Endothelial cell of umbilical vein (primary cell): ENCODE measurements at regions not wholly inside any gene's neighbourhood (a gene's known extent, or its start where the extent isn't known, plus 50 kb on each side); places are given as distances from the start of the nearest gene placed in this dataset.

Source experiments
- BruUV-seq: library from RNA; stranded (reverse); fragments of 400-500 nt; replicated peaks from 2 replicates; lab custom pipeline; 2021; lab: Mats Ljungman, UMichigan
- CTCF ChIA-PET: fragments of 300-600, 350-600 bp; sonication (Branson Sonifier 250); formaldehyde crosslinking; loops from one replicate; lab custom pipeline; 2021; ENCODE audit warnings: antibody characterized with exemption, inconsistent platforms; lab: Charles Lee
- POLR2A ChIA-PET: fragments of 300-600, 350-600 bp; sonication (Branson Sonifier 250); formaldehyde crosslinking; loops from one replicate; lab custom pipeline; 2021; ENCODE audit warnings: antibody characterized with exemption, inconsistent platforms; lab: Charles Lee
- DNase-seq: peaks from one replicate; pipeline ENCODE4 v3.0.0-alpha.2; 2011; ENCODE audit warnings: low read depth, low spot score
- FAIRE-seq: peaks from 2 replicates; lab custom pipeline; 2011; peaks lifted over from hg19 to GRCh38; lab: Jason Lieb, UNC
- H2AFZ ChIP-seq: 2 replicates; pipeline ENCODE4 v1.6.0; 2012; ENCODE audit warnings: low read depth, low read length, control low read depth, inconsistent platforms
- H3K27ac ChIP-seq: 2 replicates; pipeline ENCODE4 v1.5.1; 2011; ENCODE audit warnings: low read depth, mild to moderate bottlenecking, control low read depth, low read length, moderate library complexity; ENCODE audit not compliant: insufficient read depth
- H3K27me3 ChIP-seq, 2 experiments: 2 replicates each; pipeline versions ENCODE4 v1.6.0 to v1.6.1; 2011; ENCODE audit warnings: low read length in 2 of 2, mixed read lengths in 1 of 2; ENCODE audit not compliant: control insufficient read depth in 2 of 2, insufficient read depth in 2 of 2
- H3K36me3 ChIP-seq, 2 experiments: 2 replicates in 1 of 2; 3 replicates in 1 of 2; pipeline ENCODE4 v1.5.1; 2011; ENCODE audit warnings: low read length in 2 of 2, mild to moderate bottlenecking in 1 of 2, moderate library complexity in 1 of 2; ENCODE audit not compliant: control insufficient read depth in 2 of 2, insufficient read depth in 2 of 2; ENCODE audit errors: extremely low read depth in 1 of 2
- H3K4me1 ChIP-seq: 3 replicates; pipeline ENCODE4 v1.5.1; 2011; ENCODE audit warnings: mild to moderate bottlenecking, low read length; ENCODE audit not compliant: control insufficient read depth, insufficient read depth; ENCODE audit errors: extremely low read depth
- H3K4me2 ChIP-seq: 2 replicates; pipeline ENCODE4 v1.6.1; 2011; ENCODE audit warnings: low read length, control low read depth, mixed read lengths; ENCODE audit not compliant: insufficient read depth
- H3K4me3 ChIP-seq, 3 experiments: fragments of 200-600 bp in 1 of 3; sonication (generic), shearing (Covaris generic) in 1 of 3; replicated peaks in 1 of 3; 2 replicates each; pipeline ENCODE4 v1.5.1; 2011 to 2016; ENCODE audit warnings: control low read depth in 3 of 3, low read length in 3 of 3, mild to moderate bottlenecking in 2 of 3, inconsistent platforms in 1 of 3, low read depth in 1 of 3, moderate library complexity in 1 of 3; ENCODE audit not compliant: insufficient read depth in 1 of 3
- H3K79me2 ChIP-seq: 2 replicates; pipeline ENCODE4 v1.6.0; 2012; ENCODE audit warnings: low read length, inconsistent platforms; ENCODE audit not compliant: control insufficient read depth, insufficient read depth
- H3K9ac ChIP-seq: replicated peaks from 2 replicates; pipeline ENCODE3; 2011; ENCODE audit warnings: low read length, control low read depth; ENCODE audit not compliant: insufficient read depth; ENCODE audit errors: extremely low read depth
- H3K9me1 ChIP-seq: replicated peaks from 3 replicates; pipeline ENCODE4 v1.6.0; 2011; ENCODE audit warnings: mild to moderate bottlenecking, low read length; ENCODE audit not compliant: control insufficient read depth, insufficient read depth; ENCODE audit errors: extremely low read depth
- H3K9me3 ChIP-seq: replicated peaks from 2 replicates; pipeline ENCODE4 v1.5.1; 2012; ENCODE audit warnings: low read length, inconsistent platforms; ENCODE audit not compliant: control insufficient read depth, insufficient read depth
- H4K20me1 ChIP-seq: replicated peaks from 2 replicates; pipeline ENCODE3; 2011; ENCODE audit warnings: mild to moderate bottlenecking, low read length; ENCODE audit not compliant: control insufficient read depth, insufficient read depth; ENCODE audit errors: extremely low read depth
- EZH2 ChIP-seq: IDR thresholded peaks from 2 replicates; pipeline ENCODE4 v1.6.1; 2012; ENCODE audit warnings: borderline replicate concordance, low read depth, mild to moderate bottlenecking, moderate library complexity, low read length, inconsistent platforms; ENCODE audit not compliant: severe bottlenecking
- FOS ChIP-seq: IDR thresholded peaks from 2 replicates; pipeline ENCODE4 v1.6.1; 2011; ENCODE audit warnings: mild to moderate bottlenecking, low read length, moderate library complexity, borderline replicate concordance; ENCODE audit not compliant: insufficient read depth
- GATA2 ChIP-seq: IDR thresholded peaks from 2 replicates; pipeline ENCODE4 v1.7.0; 2011; ENCODE audit warnings: low read depth, mild to moderate bottlenecking, moderate library complexity, mixed read lengths, low read length; ENCODE audit not compliant: insufficient read length, insufficient read depth
- JUN ChIP-seq: IDR thresholded peaks from 2 replicates; pipeline ENCODE4 v1.6.1; 2011; ENCODE audit warnings: borderline replicate concordance, low read depth; ENCODE audit not compliant: insufficient read length, insufficient read depth
- MYC ChIP-seq: IDR thresholded peaks from one replicate; pipeline ENCODE4 v1.6.1; 2011; ENCODE audit warnings: mild to moderate bottlenecking, low read depth, low read length
- POLR2A ChIP-seq: IDR thresholded peaks from 2 replicates; pipeline ENCODE4 v1.6.1; 2012; ENCODE audit warnings: low read depth, mild to moderate bottlenecking, control low read depth, low read length
- POLR2AphosphoS5 ChIP-seq: IDR thresholded peaks from 2 replicates; pipeline ENCODE4 v1.6.1; 2012; ENCODE audit warnings: low read depth, mild to moderate bottlenecking, control low read depth, low read length, moderate library complexity; ENCODE audit not compliant: insufficient read depth
- dilution Hi-C: fragments of 300-500 bp; cut with MboI; formaldehyde crosslinking; loops from one replicate; pipeline ENCODE4 v1.15.0; 2019; ENCODE audit warnings: low sequenced_read_pairs; ENCODE audit not compliant: extremely low pct_ligation_motif_present
- intact Hi-C: fragments of 100-400 bp; cut with micrococcal nuclease; formaldehyde crosslinking; loops from one replicate; pipeline ENCODE4 v1.10.0; 2022
- TF ChIP-seq, protein P1 (sequence below): IDR thresholded peaks from 2 replicates; pipeline ENCODE4 v1.6.1; 2011; ENCODE audit not compliant: insufficient read depth, insufficient read length
- TF ChIP-seq, protein P2 (sequence below), 2 donors: IDR thresholded peaks; 1 replicate in 1 of 2; 2 replicates in 1 of 2; pipeline ENCODE4 v1.5.1; 2011; ENCODE audit warnings: low read length in 2 of 2, mild to moderate bottlenecking in 2 of 2, moderate library complexity in 2 of 2, control low read depth in 1 of 2, inconsistent platforms in 1 of 2, low read depth in 1 of 2; ENCODE audit not compliant: insufficient read depth in 1 of 2; ENCODE audit errors: extremely low read depth in 1 of 2

DNA sequence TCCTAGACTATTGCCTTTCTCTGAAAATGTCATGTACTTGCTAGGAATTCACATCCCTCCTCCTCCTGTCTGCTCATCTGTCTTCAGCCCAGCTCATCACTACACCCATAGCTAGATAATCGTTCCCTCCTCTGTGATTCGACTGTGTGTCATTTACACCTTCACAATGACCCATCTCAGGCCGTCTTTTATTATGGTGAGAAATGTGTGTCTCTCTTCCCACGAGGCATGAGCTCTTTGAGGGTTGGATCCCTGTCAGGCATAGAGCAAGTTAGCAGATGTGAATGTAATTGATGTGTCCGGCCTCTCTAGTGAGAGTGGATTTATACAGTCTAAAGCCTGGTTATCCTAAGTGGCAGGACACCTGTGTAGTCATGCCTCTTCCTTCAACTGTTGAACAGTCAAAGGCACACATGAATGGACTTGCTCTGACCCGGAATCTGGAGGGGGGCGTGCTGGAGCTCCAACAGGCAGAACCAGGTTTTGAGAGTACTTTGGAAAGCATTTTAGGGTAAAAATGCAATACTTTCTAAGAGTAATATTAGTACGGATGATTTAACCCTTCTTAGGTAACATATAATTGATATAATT is 182.1 kb downstream of the UTRN start:
- Histone ChIP-seq H3K79me2 (no peaks in the 10 kb centered on the region), H3K27ac (no peak overlapping the region), H3K9ac (no peak overlapping the region), H4K20me1 (no peaks in the 10 kb centered on the region), H3K36me3 (peaks cover 14% of the 10 kb centered on the region in 2 experiments), H3K27me3 (no peaks in the 10 kb centered on the region), H3K9me3 (no peaks in the 10 kb centered on the region), H2AFZ (no peak overlapping the region), H3K4me1 (no peaks in the 10 kb centered on the region), H3K4me3 (no peak overlapping the region), H3K9me1 (no peaks in the 10 kb centered on the region), H3K4me2 (no peak overlapping the region)
- ChIA-PET POLR2A (no interaction called here), CTCF (interaction anchor here (3.4 kb wide), 1 partner anchor 14 kb away, joined by 13 read pairs; no protein-coding TSS in a partner anchor)
- no peak for FAIRE-seq
- intact Hi-C loops = no loop called here
- TF ChIP-seq POLR2AphosphoS5 (no peak), FOS (no peak), GATA2 (no peak), MYC (no peak), JUN (no peak), POLR2A (no peak), EZH2 (no peak)
- TF ChIP-seq, protein P1, sequence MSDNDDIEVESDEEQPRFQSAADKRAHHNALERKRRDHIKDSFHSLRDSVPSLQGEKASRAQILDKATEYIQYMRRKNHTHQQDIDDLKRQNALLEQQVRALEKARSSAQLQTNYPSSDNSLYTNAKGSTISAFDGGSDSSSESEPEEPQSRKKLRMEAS = no peak
- TF ChIP-seq, protein P2, sequence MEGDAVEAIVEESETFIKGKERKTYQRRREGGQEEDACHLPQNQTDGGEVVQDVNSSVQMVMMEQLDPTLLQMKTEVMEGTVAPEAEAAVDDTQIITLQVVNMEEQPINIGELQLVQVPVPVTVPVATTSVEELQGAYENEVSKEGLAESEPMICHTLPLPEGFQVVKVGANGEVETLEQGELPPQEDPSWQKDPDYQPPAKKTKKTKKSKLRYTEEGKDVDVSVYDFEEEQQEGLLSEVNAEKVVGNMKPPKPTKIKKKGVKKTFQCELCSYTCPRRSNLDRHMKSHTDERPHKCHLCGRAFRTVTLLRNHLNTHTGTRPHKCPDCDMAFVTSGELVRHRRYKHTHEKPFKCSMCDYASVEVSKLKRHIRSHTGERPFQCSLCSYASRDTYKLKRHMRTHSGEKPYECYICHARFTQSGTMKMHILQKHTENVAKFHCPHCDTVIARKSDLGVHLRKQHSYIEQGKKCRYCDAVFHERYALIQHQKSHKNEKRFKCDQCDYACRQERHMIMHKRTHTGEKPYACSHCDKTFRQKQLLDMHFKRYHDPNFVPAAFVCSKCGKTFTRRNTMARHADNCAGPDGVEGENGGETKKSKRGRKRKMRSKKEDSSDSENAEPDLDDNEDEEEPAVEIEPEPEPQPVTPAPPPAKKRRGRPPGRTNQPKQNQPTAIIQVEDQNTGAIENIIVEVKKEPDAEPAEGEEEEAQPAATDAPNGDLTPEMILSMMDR (IDR thresholded peaks at IDR 0.05; ENCODE audit: extremely low read depth in 1 of 2, insufficient read depth in 1 of 2, low read depth in 1 of 2, low read length in 2 of 2) = no peak
- DNase-seq = no peak
- dilution Hi-C loops = no loop called here
- BruUV-seq = no TSS peak
